IMR-90 (cell line): ENCODE measurements at regions not wholly inside any gene's neighbourhood (a gene's known extent, or its start where the extent isn't known, plus 50 kb on each side); places are given as distances from the start of the nearest gene placed in this dataset.

Experiments used
- ATAC-seq: fragments of 200-7000 bp; cut with Tn5 transposase; 2 replicates; pipeline ENCODE4 v1.9.1; 2020; ENCODE audit warnings: low read depth, mild to moderate bottlenecking, moderate library complexity
- BruUV-seq: library from RNA; stranded (reverse); fragments of 400-500 nt; replicated peaks from 2 replicates; lab custom pipeline; 2021; lab: Mats Ljungman, UMichigan
- CTCF ChIA-PET: fragments of 300-600 bp; formaldehyde crosslinking; extraction: SDS; loops from one replicate; lab custom pipeline; 2021; ENCODE audit warnings: antibody characterized with exemption; lab: Yijun Ruan, JAX
- POLR2A ChIA-PET: fragments of 300-600 bp; sonication (Branson Sonifier 250); formaldehyde crosslinking; loops from one replicate; lab custom pipeline; 2022; ENCODE audit warnings: antibody characterized with exemption; ENCODE audit not compliant: unreplicated experiment; lab: Charles Lee
- DNase-seq: peaks from one replicate; pipeline ENCODE4 v3.0.0; 2013
- H2AFZ ChIP-seq: replicated peaks from 2 replicates; pipeline ENCODE3; 2013; ENCODE audit warnings: low read length, mild to moderate bottlenecking; ENCODE audit not compliant: poor library complexity
- H2AK5ac ChIP-seq: 2 replicates; pipeline ENCODE4 v1.6.1; 2013; ENCODE audit warnings: low read depth, low read length, inconsistent platforms
- H2AK9ac ChIP-seq: replicated peaks from 2 replicates; pipeline ENCODE3; 2013; ENCODE audit warnings: mild to moderate bottlenecking, low read depth, low read length, moderate library complexity; ENCODE audit not compliant: poor library complexity
- H2BK120ac ChIP-seq: 2 replicates; pipeline ENCODE4 v1.6.1; 2013; ENCODE audit warnings: low read depth, low read length, inconsistent platforms
- H2BK15ac ChIP-seq: 3 replicates; pipeline ENCODE4 v1.6.1; 2013; ENCODE audit warnings: low read depth, low read length, inconsistent platforms
- H2BK20ac ChIP-seq: 2 replicates; pipeline ENCODE4 v1.6.1; 2013; ENCODE audit warnings: low read depth, mild to moderate bottlenecking, inconsistent platforms, low read length, moderate library complexity
- H2BK5ac ChIP-seq: 2 replicates; pipeline ENCODE4 v1.6.1; 2013; ENCODE audit warnings: mild to moderate bottlenecking, low read depth, low read length, inconsistent platforms; ENCODE audit not compliant: poor library complexity, severe bottlenecking
- H3K14ac ChIP-seq: replicated peaks from 2 replicates; pipeline ENCODE4 v1.6.1; 2013; ENCODE audit warnings: low read depth, low read length, inconsistent platforms
- H3K18ac ChIP-seq: 2 replicates; pipeline ENCODE4 v1.6.1; 2013; ENCODE audit warnings: low read depth, low read length, control low read depth
- H3K23ac ChIP-seq: 2 replicates; pipeline ENCODE4 v1.6.1; 2013; ENCODE audit warnings: low read depth, low read length, inconsistent platforms
- H3K27ac ChIP-seq: 2 replicates; pipeline ENCODE4 v1.5.1; 2013; ENCODE audit warnings: mild to moderate bottlenecking, control low read depth, low read length; ENCODE audit not compliant: insufficient read depth
- H3K27me3 ChIP-seq: 2 replicates; pipeline ENCODE4 v1.6.1; 2013; ENCODE audit warnings: low read length; ENCODE audit not compliant: control insufficient read depth, insufficient read depth
- H3K36me3 ChIP-seq: 2 replicates; pipeline ENCODE4 v1.6.1; 2013; ENCODE audit warnings: low read length, mixed read lengths; ENCODE audit not compliant: control insufficient read depth, insufficient read depth
- H3K4ac ChIP-seq: 2 replicates; pipeline ENCODE4 v1.6.1; 2013; ENCODE audit warnings: low read depth, low read length, inconsistent platforms
- H3K4me1 ChIP-seq: 2 replicates; pipeline ENCODE4 v1.6.1; 2013; ENCODE audit warnings: low read length, mixed read lengths; ENCODE audit not compliant: control insufficient read depth, insufficient read depth
- H3K4me2 ChIP-seq: 2 replicates; pipeline ENCODE4 v1.6.1; 2013; ENCODE audit warnings: low read depth, mild to moderate bottlenecking, control low read depth, low read length, moderate library complexity
- H3K4me3 ChIP-seq: 2 replicates; pipeline ENCODE4 v1.5.1; 2013; ENCODE audit warnings: low read depth, mild to moderate bottlenecking, control low read depth, low read length, moderate library complexity; ENCODE audit not compliant: insufficient read depth
- H3K56ac ChIP-seq: 2 replicates; pipeline ENCODE4 v1.6.1; 2013; ENCODE audit warnings: low read length, inconsistent platforms; ENCODE audit not compliant: insufficient read depth; ENCODE audit errors: extremely low read depth
- H3K79me1 ChIP-seq, 2 experiments: 2 replicates each; pipeline ENCODE4 v1.6.1; 2013; ENCODE audit warnings: low read length in 2 of 2, inconsistent platforms in 1 of 2, low read depth in 1 of 2
- H3K9ac ChIP-seq: 2 replicates; pipeline ENCODE4 v1.6.1; 2013; ENCODE audit warnings: low read depth, low read length, control low read depth
- H3K9me1 ChIP-seq: 2 replicates; pipeline ENCODE4 v1.6.1; 2013; ENCODE audit warnings: low read length, inconsistent platforms; ENCODE audit not compliant: insufficient read depth
- H3K9me3 ChIP-seq: 2 replicates; pipeline ENCODE4 v1.6.1; 2013; ENCODE audit warnings: low read length; ENCODE audit not compliant: control insufficient read depth, insufficient read depth
- H4K20me1 ChIP-seq: 2 replicates; pipeline ENCODE4 v1.6.1; 2013; ENCODE audit warnings: low read length, inconsistent platforms; ENCODE audit not compliant: insufficient read depth
- H4K5ac ChIP-seq: 2 replicates; pipeline ENCODE4 v1.6.1; 2013; ENCODE audit warnings: mild to moderate bottlenecking, low read depth, low read length, control low read depth
- H4K8ac ChIP-seq, 2 experiments: 2 replicates each; pipeline ENCODE4 v1.6.1; 2013; ENCODE audit warnings: low read depth in 2 of 2, low read length in 2 of 2, control low read depth in 1 of 2, inconsistent platforms in 1 of 2
- H4K91ac ChIP-seq: 2 replicates; pipeline ENCODE4 v1.6.1; 2013; ENCODE audit warnings: low read depth, low read length, inconsistent platforms; ENCODE audit not compliant: insufficient read depth
- CHD1 ChIP-seq: IDR thresholded peaks from 2 replicates; pipeline ENCODE4 v1.6.1; 2012; ENCODE audit warnings: low read depth, low read length, improper control_type of control experiment
- CTCF ChIP-seq: conservative IDR thresholded peaks from 2 replicates; pipeline ENCODE4 v1.5.1; 2012; ENCODE audit warnings: mild to moderate bottlenecking, low read depth, low read length, improper control_type of control experiment
- FOS ChIP-seq: fragments of 150-350 bp; IDR thresholded peaks from 2 replicates; pipeline ENCODE4 v1.6.1; 2016; ENCODE audit warnings: low read depth, low read length
- MAFK ChIP-seq: IDR thresholded peaks from 2 replicates; pipeline ENCODE4 v1.6.1; 2012; ENCODE audit warnings: low read depth, low read length, improper control_type of control experiment
- NFE2L2 ChIP-seq: fragments of 150-350 bp; IDR thresholded peaks from 2 replicates; pipeline ENCODE4 v1.6.1; 2016; ENCODE audit warnings: low read depth, mild to moderate bottlenecking, low read length
- RAD21 ChIP-seq: IDR thresholded peaks from 2 replicates; pipeline ENCODE4 v1.6.1; 2012; ENCODE audit warnings: low read length, improper control_type of control experiment
- RFX5 ChIP-seq: IDR thresholded peaks from 2 replicates; pipeline ENCODE4 v1.8.0; 2012; ENCODE audit warnings: low read depth, mild to moderate bottlenecking, low read length, moderate library complexity
- USF2 ChIP-seq: fragments of 150-350 bp; IDR thresholded peaks from 2 replicates; pipeline ENCODE4 v1.6.1; 2017; ENCODE audit warnings: mild to moderate bottlenecking, antibody characterized with exemption, low read length, low read depth
- WGBS, 2 experiments: methylation state at CpG; one replicate each; pipeline versions ENCODE4 v1.1.5 to v1.1.7; 2013; ENCODE audit warnings: missing lambda C conversion rate in 2 of 2; ENCODE audit not compliant: insufficient read length in 1 of 2; ENCODE audit errors: extremely low coverage in 2 of 2; 5-methylcytosine and 5-hydroxymethylcytosine counted together
- dilution Hi-C: fragments of 300-500 bp; cut with HindIII; formaldehyde crosslinking; loops from one replicate; pipeline ENCODE4 v1.14.3; 2018; ENCODE audit warnings: low sequenced_read_pairs; ENCODE audit not compliant: unreplicated experiment
- in situ Hi-C: fragments of 300-500 bp; cut with MboI; formaldehyde crosslinking; loops from 3 replicates; pipeline ENCODE4 v1.14.3; 2019; ENCODE audit warnings: low sequenced_read_pairs, inconsistent platforms, mixed read lengths
- intact Hi-C: fragments of 100-400 bp; cut with micrococcal nuclease; formaldehyde crosslinking; loops from 2 replicates; pipeline ENCODE4 v1.10.0; 2022

- Histone ChIP-seq H2BK5ac (no peak overlapping the region), H3K18ac (no peak overlapping the region), H4K5ac (no peak overlapping the region), H2BK15ac (no peak overlapping the region), H3K9me3 (no peaks in the 10 kb centered on the region), H2AK5ac (no peak overlapping the region), H3K9me1 (no peaks in the 10 kb centered on the region; the same call in 1 of the 2 replicates), H3K27ac (no peak overlapping the region), H3K9ac (no peak overlapping the region), H4K91ac (no peak overlapping the region), H3K4ac (no peak overlapping the region), H3K27me3 (peaks cover 36% of the 10 kb centered on the region), H2BK20ac (no peak overlapping the region), H3K4me3 (no peak overlapping the region), H2BK120ac (no peak overlapping the region), H2AK9ac (no peak overlapping the region), H3K79me1 (no peaks in the 10 kb centered on the region), H3K56ac (no peak overlapping the region), H2AFZ (no peak overlapping the region), H3K4me1 (no peaks in the 10 kb centered on the region), H4K20me1 (no peaks in the 10 kb centered on the region), H3K14ac (no peak overlapping the region), H3K23ac (no peak overlapping the region), H3K36me3 (no peaks in the 10 kb centered on the region), H3K4me2 (no peak overlapping the region), H4K8ac (no peak overlapping the region)
- no peak for TF ChIP-seq NFE2L2
- TF ChIP-seq MAFK, result no peak
- no peak for TF ChIP-seq RAD21
- TF ChIP-seq FOS, result no peak
- TF ChIP-seq USF2, result no peak
- TF ChIP-seq RFX5, result no peak
- no peak for TF ChIP-seq CHD1
- TF ChIP-seq CTCF, result no peak
- dilution Hi-C loops (no loop called here), in situ Hi-C loops (no loop called here), intact Hi-C loops (no loop called here)
- ChIA-PET POLR2A (no interaction called here), CTCF (no interaction called here)
- whole genome bisulfite sequencing, 2 experiments, result 100% methylated on average over 1 of the region's 3 CpGs; no CpG with 5 or more reads in 1 of the 2 experiments
- no peak for ATAC-seq
- no peak for DNase-seq
- BruUV-seq, result no TSS peak
These were observed 211.6 kb upstream of the ZMIZ1 start for GRCh38 chr10:78857193-78857592.
